ENCODE measurements at regions not wholly inside any gene's neighbourhood (a gene's known extent, or its start where the extent isn't known, plus 50 kb on each side); places are given as distances from the start of the nearest gene placed in this dataset.

- no peaks in the 10 kb centered on the region for H3K36me3 ChIP-seq
- H3K27me3 ChIP-seq, result no peaks in the 10 kb centered on the region
- H3K4me1 ChIP-seq, result no peaks in the 10 kb centered on the region
- intact Hi-C loops (cut with DNase I), result no loop called here
- no peaks in the 10 kb centered on the region for H3K9me3 ChIP-seq
- H3K27ac ChIP-seq, result no peak overlapping the region
- no peak overlapping the region for H3K4me3 ChIP-seq
- no peak for TF ChIP-seq CTCF (IDR thresholded peaks at IDR 0.05)
- no peak for TF ChIP-seq POLR2AphosphoS5 (IDR thresholded peaks at IDR 0.05; ENCODE audit: insufficient read depth in 1 of 2, low read depth in 1 of 2)
- TF ChIP-seq POLR2A (IDR thresholded peaks at IDR 0.05), result no peak
- DNase-seq (ENCODE audit: extremely low spot score in 2 of 2), result no peak
These were observed 165.4 kb upstream of the MAD2L1 start for GRCh38 chr4:120232050-120232449.

- no peak for DNase-seq (ENCODE audit: extremely low spot score in 2 of 2)
- intact Hi-C loops (cut with DNase I), result no loop called here
- TF ChIP-seq POLR2A (IDR thresholded peaks at IDR 0.05) (no peak), POLR2AphosphoS5 (IDR thresholded peaks at IDR 0.05; ENCODE audit: insufficient read depth in 1 of 2, low read depth in 1 of 2) (no peak), CTCF (IDR thresholded peaks at IDR 0.05) (no peak)
- Histone ChIP-seq H3K4me3 (no peak overlapping the region), H3K4me1 (no peaks in the 10 kb centered on the region), H3K9me3 (no peaks in the 10 kb centered on the region), H3K27ac (no peak overlapping the region), H3K27me3 (no peaks in the 10 kb centered on the region), H3K36me3 (no peaks in the 10 kb centered on the region)
These were observed 161.4 kb upstream of the MAD2L1 start for GRCh38 chr4:120228086-120228485.

- no peaks in the 10 kb centered on the region for H3K9me3 ChIP-seq
- TF ChIP-seq POLR2A (IDR thresholded peaks at IDR 0.05) (no peak), POLR2AphosphoS5 (IDR thresholded peaks at IDR 0.05; ENCODE audit: insufficient read depth in 1 of 2, low read depth in 1 of 2) (no peak)
- no peak overlapping the region for H3K4me3 ChIP-seq
- no peaks in the 10 kb centered on the region for H3K27me3 ChIP-seq
- no peaks in the 10 kb centered on the region for H3K4me1 ChIP-seq
- intact Hi-C loops (cut with DNase I), result no loop called here
- no peak overlapping the region for H3K27ac ChIP-seq
- no peak for DNase-seq (ENCODE audit: extremely low spot score in 2 of 2)
- H3K36me3 ChIP-seq, result no peaks in the 10 kb centered on the region
These were observed 160.9 kb upstream of the MAD2L1 start for GRCh38 chr4:120227554-120227953.

GRCh38 chr4:120225527-120225926, 158.9 kb upstream of the MAD2L1 start:
- no peak overlapping the region for H3K4me3 ChIP-seq

GRCh38 chr4:120218981-120219380, 152.3 kb upstream of the MAD2L1 start:
- DNase-seq (ENCODE audit: extremely low spot score in 2 of 2), result no peak
- H3K36me3 ChIP-seq, result no peaks in the 10 kb centered on the region
- no peaks in the 10 kb centered on the region for H3K4me1 ChIP-seq
- H3K4me3 ChIP-seq, result no peak overlapping the region
- no peaks in the 10 kb centered on the region for H3K9me3 ChIP-seq
- H3K27ac ChIP-seq, result no peak overlapping the region
- no peaks in the 10 kb centered on the region for H3K27me3 ChIP-seq
- intact Hi-C loops (cut with DNase I), result no loop called here
- TF ChIP-seq CTCF (IDR thresholded peaks at IDR 0.05) (no peak), POLR2A (IDR thresholded peaks at IDR 0.05) (no peak)

More at GRCh38 chr4:120225527-120225926, 158.9 kb upstream of the MAD2L1 start:
- H3K27me3 ChIP-seq, result no peaks in the 10 kb centered on the region
- H3K27ac ChIP-seq, result no peak overlapping the region
- H3K36me3 ChIP-seq, result no peaks in the 10 kb centered on the region
- DNase-seq (ENCODE audit: extremely low spot score in 2 of 2), result no peak
- intact Hi-C loops (cut with DNase I), result no loop called here
- H3K4me1 ChIP-seq, result no peaks in the 10 kb centered on the region
- no peak for TF ChIP-seq POLR2A (IDR thresholded peaks at IDR 0.05)
- no peak for TF ChIP-seq CTCF (IDR thresholded peaks at IDR 0.05)
- TF ChIP-seq POLR2AphosphoS5 (IDR thresholded peaks at IDR 0.05; ENCODE audit: insufficient read depth in 1 of 2, low read depth in 1 of 2), result no peak
- no peaks in the 10 kb centered on the region for H3K9me3 ChIP-seq

- intact Hi-C loops (cut with DNase I), result no loop called here
- no peak overlapping the region for H3K4me3 ChIP-seq
These were observed 148.7 kb upstream of the MAD2L1 start for GRCh38 chr4:120215350-120215749.

More at GRCh38 chr4:120215350-120215749, 148.7 kb upstream of the MAD2L1 start:
- no peak for DNase-seq (ENCODE audit: extremely low spot score in 2 of 2)
- TF ChIP-seq CTCF (IDR thresholded peaks at IDR 0.05), result no peak
- no peak for TF ChIP-seq POLR2AphosphoS5 (IDR thresholded peaks at IDR 0.05; ENCODE audit: insufficient read depth in 1 of 2, low read depth in 1 of 2)
- no peak for TF ChIP-seq POLR2A (IDR thresholded peaks at IDR 0.05)
- H3K36me3 ChIP-seq, result no peaks in the 10 kb centered on the region
- no peaks in the 10 kb centered on the region for H3K4me1 ChIP-seq
- no peak overlapping the region for H3K27ac ChIP-seq
- H3K27me3 ChIP-seq, result no peaks in the 10 kb centered on the region
- no peaks in the 10 kb centered on the region for H3K9me3 ChIP-seq
